GM12865 (cell line): ENCODE measurements at regions not wholly inside any gene's neighbourhood (a gene's known extent, or its start where the extent isn't known, plus 50 kb on each side); places are given as distances from the start of the nearest gene placed in this dataset.

ENCODE experiments used
- DNase-seq: peaks from one replicate; pipeline ENCODE4 v3.0.0; 2010; ENCODE audit warnings: low read depth
- H3K4me3 ChIP-seq: 2 replicates; pipeline ENCODE4 v1.5.1; 2011; ENCODE audit warnings: mild to moderate bottlenecking, low read depth, low read length, control low read depth
- CTCF ChIP-seq: IDR thresholded peaks from 2 replicates; pipeline ENCODE4 v1.5.1; 2011; ENCODE audit warnings: low read length, control low read depth, low read depth, inconsistent platforms; ENCODE audit not compliant: insufficient read depth; ENCODE audit errors: missing control alignments

- TF ChIP-seq CTCF = no peak
- H3K4me3 ChIP-seq = no peak overlapping the region
- DNase-seq = no peak
These were observed 485.1 kb downstream of the SEMA3D start for GRCh38 chr7:84701524-84702306.

DNA sequence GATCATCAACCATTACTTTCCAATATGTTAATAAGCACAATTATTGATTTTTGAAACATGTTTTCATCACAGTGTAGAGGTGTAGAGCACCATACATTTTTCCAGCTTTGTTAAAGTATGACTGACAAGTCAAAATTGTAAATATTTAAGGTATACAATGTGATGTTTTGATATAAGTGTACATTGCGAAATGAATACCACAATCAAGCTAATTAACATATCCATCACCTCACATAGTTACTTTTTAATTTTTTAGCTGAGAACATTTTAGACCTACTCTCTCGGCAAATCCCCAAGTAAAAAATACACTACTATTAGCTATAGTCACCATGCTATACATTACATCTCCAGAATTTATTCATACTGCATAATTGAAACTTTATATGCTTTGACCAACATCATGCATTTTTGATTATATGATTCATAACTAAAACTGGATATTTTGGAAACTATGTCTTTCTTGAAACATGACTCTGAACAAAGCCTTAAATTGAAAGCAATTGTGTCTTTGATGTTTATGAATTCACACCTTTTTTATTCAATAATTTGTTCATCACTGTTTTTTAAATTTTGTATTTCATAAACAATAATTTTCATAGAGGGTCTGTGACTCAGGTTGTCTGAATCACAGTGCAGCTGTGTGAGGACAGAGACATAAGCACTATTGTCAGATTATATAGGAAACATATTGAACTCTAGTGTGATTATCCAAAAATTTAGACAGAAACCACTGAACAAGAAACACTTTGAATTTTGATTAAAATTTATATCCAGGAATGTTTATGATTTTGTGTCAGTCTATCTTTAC, 486.1 kb downstream of the SEMA3D start:
- no peak for TF ChIP-seq CTCF
- H3K4me3 ChIP-seq = no peak overlapping the region
- no peak for DNase-seq

- DNase-seq = no peak
- TF ChIP-seq CTCF = no peak
- no peak overlapping the region for H3K4me3 ChIP-seq
These were observed 489.4 kb downstream of the SEMA3D start for GRCh38 chr7:84697506-84697905.

- TF ChIP-seq CTCF = no peak
- DNase-seq = no peak
These were observed 493.4 kb downstream of the SEMA3D start for GRCh38 chr7:84693483-84693882.

GRCh38 chr7:84688671-84689070, 494.1 kb upstream of the SEMA3A start:
- no peak for DNase-seq
- TF ChIP-seq CTCF = no peak
- H3K4me3 ChIP-seq = no peak overlapping the region

More at GRCh38 chr7:84693483-84693882, 493.4 kb downstream of the SEMA3D start:
- no peak overlapping the region for H3K4me3 ChIP-seq

GRCh38 chr7:84686373-84686772, 491.8 kb upstream of the SEMA3A start:
- no peak for DNase-seq
- TF ChIP-seq CTCF = no peak
- H3K4me3 ChIP-seq = no peak overlapping the region
